ENCODE measurements at regions not wholly inside any gene's neighbourhood (a gene's known extent, or its start where the extent isn't known, plus 50 kb on each side); places are given as distances from the start of the nearest gene placed in this dataset.

- no peak for DNase-seq (ENCODE audit: low read depth in 4 of 4, low spot score in 2 of 4)
Measured at GRCh38 chr21:38688068-38688467, 117.7 kb upstream of the ETS2 start.

DNA sequence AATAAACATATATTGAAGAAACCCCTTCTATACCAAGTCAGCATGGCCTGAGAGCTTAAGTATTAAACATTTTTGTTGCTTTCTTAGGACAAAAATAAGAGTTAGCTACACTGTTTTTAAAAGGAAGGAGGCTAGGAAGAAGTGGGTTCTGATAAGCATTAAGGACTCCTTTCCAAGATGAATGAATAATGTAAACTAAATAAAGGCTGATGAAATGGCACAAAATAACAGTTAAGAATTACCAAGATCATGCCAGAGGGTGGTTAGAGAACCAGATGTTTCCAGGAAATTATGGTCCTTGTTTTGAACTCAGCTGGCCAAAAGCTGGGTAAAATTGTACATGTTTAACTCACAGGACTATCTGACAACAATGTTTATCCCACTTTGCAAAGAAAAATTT is 114.1 kb upstream of the ETS2 start:
- no peak for DNase-seq (ENCODE audit: low read depth in 4 of 4, low spot score in 2 of 4)

GRCh38 chr21:38696579-38696978 is 109.2 kb upstream of the ETS2 start:
- no peak for DNase-seq (ENCODE audit: low read depth in 4 of 4, low spot score in 2 of 4)

DNA sequence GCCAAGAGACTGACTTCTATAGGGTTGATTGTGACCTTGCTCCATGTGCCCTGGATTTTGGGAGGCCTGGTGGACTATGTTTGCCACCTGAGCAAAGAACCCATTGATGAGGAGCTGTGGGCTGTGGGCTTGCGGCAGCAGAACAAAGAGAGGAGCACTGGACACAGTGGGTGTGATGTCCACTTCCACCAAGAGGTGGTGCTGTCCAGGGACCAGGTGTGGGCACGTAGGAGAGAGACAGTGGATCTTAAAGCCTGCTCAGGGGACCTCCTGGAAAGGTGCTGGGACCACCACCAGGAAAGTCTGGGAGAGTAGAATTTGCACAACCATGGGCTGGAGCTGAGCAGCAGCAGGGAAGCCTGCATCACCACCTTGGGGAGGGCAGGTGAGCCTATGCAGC is 106.7 kb upstream of the ETS2 start:
- no peak for DNase-seq (ENCODE audit: low read depth in 4 of 4, low spot score in 2 of 4)

GRCh38 chr21:38702196-38702595 is 103.5 kb upstream of the ETS2 start:
- DNase-seq (ENCODE audit: low read depth in 4 of 4, low spot score in 2 of 4) = no peak

DNA sequence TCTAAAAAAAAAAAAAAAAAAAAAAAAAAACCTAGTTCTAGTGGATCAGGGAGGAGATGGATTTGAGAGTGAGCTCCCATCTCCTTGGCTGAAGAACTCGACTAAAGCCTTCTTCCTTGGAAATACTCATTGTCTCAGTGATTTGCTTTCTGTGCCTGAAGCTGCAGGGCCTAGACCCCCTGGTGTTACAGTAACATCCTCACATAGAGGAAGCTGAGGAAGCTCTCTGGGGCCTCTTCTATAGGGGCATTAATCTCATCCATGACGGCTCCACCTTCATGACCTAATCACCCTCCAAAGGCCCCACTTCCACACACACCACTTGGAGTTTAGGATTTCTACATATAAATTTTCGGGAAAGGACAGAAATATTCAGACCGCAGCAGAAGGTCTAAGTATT is 95.9 kb upstream of the ETS2 start:
- no peak for DNase-seq (ENCODE audit: low read depth in 4 of 4, low spot score in 2 of 4)

DNA sequence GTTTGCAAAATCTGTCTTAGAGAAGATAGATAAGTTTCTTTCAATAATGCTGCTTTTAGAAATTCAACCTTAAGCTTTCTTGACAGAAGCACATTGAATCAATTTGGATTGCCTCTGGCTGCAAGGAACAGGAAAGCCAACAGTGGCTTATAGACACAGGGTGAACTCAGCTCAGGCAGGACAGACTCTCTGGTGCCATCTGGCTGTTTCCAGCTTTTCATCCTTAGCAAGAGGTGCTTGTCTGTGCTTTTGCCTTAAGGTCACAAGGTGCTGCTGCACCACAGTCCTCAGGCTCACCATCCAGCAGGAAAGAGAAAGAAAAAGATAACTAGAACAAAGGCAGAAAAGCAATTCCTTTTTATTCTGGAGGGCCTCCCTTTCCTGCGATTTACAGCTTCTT is 93.7 kb upstream of the ETS2 start:
- DNase-seq (ENCODE audit: low read depth in 4 of 4, low spot score in 2 of 4) = no peak

- DNase-seq (ENCODE audit: low read depth in 4 of 4, low spot score in 2 of 4) = no peak
Measured at GRCh38 chr21:38712664-38713063, 93.1 kb upstream of the ETS2 start.

DNA sequence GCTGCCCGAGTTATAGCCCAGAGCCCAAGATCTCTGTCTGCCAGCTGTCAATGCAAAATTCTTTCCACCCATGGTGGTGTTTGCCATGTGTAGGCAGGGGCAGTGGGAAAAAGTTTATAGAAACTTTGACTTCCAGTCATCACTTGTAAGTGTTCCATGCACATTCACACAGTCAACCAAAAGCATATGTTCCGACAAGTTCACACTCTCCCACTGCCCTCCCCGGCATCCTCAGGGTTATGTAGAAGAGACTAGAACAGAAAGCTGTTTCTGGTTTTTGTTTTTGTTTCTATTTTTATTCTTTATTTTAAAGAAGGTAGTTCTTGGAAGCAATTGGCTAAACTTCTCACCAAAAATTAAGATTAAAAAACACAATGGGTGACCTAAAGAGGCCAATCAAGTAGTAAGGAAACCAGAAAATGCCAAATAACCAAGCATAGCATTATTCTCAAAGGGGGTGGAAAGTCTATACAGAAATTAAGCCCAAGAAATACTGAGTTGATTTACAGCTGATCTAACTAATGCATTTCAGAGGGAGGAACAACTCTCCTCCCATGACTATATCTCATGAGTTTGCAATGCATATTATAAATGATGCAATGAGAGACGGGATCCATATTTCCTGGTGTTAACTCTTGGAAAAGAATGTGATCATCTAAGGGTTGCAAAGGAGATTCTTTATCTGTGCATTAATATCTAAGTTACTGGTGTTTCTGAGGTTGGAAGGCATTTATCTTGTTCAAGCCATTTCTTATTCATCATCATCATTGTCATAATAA is 91.5 kb upstream of the ETS2 start:
- DNase-seq (ENCODE audit: low read depth in 4 of 4, low spot score in 2 of 4) = no peak

DNA sequence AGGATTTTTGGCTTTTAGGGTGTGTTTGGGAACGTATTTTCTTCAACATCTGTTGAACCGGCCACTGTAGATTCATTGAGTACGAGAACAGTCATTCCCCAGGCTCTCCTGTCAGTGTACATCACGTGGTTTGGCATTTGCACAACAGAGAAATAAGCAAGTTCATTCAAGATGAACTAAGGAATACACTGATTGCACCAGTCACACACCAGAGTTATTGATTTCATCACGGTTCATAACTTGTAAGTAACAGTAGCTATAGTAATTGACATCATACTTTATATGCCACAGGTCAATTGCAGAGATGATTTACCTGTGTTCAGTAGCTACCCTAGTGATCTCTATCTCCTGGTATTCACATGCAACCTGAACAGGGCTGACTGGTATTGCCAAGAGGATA is 90.7 kb upstream of the ETS2 start:
- no peak for DNase-seq (ENCODE audit: low read depth in 4 of 4, low spot score in 2 of 4)

- DNase-seq (ENCODE audit: low read depth in 4 of 4, low spot score in 2 of 4) = no peak
Measured at GRCh38 chr21:38716088-38716487, 89.6 kb upstream of the ETS2 start.

GRCh38 chr21:38716942-38717341 is 88.8 kb upstream of the ETS2 start:
- no peak for DNase-seq (ENCODE audit: low read depth in 4 of 4, low spot score in 2 of 4)

GRCh38 chr21:38718481-38718880 is 87.2 kb upstream of the ETS2 start:
- no peak for DNase-seq (ENCODE audit: low read depth in 4 of 4, low spot score in 2 of 4)

- DNase-seq (ENCODE audit: low read depth in 4 of 4, low spot score in 2 of 4) = no peak
Measured at GRCh38 chr21:38720074-38720473, 85.7 kb upstream of the ETS2 start.

- DNase-seq (ENCODE audit: low read depth in 4 of 4, low spot score in 2 of 4) = no peak
Measured at GRCh38 chr21:38721055-38721454, 84.7 kb upstream of the ETS2 start.

DNA sequence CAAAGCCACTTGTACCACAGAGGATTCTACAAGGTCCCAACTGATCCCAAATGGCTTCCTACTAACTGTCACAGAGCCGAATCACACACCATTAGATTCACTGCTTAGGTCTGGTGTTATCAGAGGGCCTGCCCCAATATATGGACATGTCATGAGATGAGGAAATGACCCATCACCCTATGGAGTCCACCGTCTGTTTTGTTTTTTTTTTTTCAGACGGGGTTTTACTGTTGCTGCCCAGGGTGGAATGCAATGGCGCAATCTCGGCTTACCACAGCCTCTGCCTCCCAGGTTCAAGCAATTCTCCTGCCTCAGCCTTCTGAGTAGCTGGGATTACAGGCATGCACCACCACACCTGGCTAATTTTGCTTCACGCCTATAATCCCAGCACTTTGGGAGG is 83.8 kb upstream of the ETS2 start:
- no peak for DNase-seq (ENCODE audit: low read depth in 4 of 4, low spot score in 2 of 4)

DNA sequence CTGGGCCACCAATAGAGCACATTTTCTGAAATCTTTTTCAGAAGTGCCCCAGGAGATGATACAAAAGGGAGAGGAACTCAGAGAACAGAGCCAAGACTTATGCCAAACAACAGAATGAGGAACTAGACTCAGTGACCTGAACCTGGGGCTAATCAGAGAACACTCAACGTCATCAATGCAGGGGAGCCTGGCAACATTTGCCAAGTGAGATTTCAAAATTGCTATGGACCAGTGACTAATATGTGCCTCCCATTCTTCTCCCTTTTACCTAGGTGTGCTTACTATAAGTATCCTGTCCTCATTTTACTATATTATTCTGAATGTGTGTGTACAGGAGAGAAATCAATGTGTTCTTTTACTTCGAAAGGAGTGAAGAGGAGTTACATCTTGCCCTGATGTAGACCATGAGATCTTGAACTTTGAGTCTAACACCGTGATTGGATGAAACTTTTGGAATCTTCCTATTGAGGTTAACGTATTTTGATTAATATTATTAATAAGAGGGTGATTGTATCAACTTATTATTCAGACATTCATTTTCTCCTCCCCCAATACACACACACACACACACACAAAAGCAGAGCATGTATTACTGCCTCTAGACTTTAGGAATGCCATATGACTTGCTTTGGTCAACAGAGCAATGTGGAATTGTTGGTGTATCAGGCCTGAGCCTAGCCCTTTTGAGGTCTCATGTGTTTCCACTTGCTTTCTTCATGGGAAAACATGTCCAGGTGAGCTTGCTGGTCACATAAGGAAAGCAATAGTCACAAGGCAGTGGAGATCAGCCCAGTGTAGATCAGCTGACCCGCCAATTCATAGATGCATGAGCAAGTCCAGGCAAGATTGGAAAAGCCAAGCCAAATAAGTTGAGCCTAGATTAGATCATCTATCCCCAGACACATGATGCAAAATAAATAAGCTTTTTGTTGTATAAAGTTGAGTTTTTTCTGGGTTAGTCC is 80.3 kb upstream of the ETS2 start:
- no peak for DNase-seq (ENCODE audit: low read depth in 4 of 4, low spot score in 2 of 4)

- DNase-seq (ENCODE audit: low read depth in 4 of 4, low spot score in 2 of 4) = no peak
Measured at GRCh38 chr21:38726482-38726881, 79.2 kb upstream of the ETS2 start.

- no peak for DNase-seq (ENCODE audit: low read depth in 4 of 4, low spot score in 2 of 4)
Measured at GRCh38 chr21:38729291-38729690, 76.4 kb upstream of the ETS2 start.

DNA sequence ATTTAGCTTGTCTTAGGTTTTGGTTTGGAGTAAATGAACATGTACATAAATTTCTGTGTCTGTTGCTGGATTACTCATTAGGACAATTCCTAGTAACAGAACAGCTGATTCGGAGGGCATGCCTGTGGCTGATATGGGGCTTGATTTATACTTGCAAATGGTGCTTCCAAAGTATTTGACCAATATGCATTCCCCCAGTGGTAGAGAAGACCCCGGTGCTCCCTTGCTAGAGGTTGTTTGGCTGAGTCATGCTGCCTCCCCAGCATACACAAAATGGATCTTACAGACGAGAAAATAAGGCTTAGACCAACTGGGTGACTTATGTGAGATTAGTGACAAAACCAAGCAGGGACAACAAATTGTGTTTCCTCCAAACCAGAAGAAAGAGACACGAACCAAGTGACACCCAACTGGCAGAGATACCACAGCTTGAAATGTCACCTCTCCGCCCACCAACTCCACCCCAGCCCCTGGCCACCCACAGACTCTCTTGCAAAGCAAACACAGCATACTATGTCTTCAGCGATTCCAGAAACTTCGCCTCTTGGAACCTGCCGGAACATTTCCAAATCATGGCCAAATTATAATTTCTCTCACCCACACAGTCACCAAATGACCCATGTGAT is 75.9 kb upstream of the ETS2 start:
- DNase-seq (ENCODE audit: low read depth in 4 of 4, low spot score in 2 of 4) = no peak

DNA sequence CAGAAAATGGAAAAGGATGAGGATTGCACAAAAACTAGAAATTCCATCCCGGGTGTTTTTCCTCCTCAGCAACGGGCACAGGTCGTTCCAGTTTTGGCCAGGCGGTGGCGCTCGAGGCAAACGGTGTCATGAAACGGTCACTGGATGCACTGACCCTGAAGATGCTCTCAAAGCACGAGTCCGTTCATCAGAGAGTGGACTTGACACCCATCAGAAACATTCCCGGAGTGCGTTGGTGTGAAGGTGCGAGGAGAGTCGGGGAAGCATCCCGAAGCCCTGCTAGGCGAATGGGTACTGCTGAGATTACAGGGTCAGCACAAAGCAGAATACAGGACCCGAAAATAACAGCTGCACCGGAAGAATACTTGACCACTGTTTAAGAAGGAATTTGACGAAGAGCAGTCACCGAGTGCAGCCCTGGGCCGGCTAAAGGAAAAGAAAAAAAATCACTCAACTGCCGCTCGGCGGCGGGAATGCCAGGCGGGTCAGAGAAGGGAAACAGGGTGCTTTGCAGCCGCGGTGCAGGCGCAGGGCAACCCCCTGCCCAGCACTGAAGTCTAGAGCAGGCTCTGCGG is 71.7 kb upstream of the ETS2 start:
- peak; percentile 67 to 73 (median 72) for DNase-seq (ENCODE audit: low read depth in 4 of 4, low spot score in 2 of 4)
